HS-27A (cell line): ENCODE measurements at regions not wholly inside any gene's neighbourhood (a gene's known extent, or its start where the extent isn't known, plus 50 kb on each side); places are given as distances from the start of the nearest gene placed in this dataset.

Experiments used
- DNase-seq: peaks from one replicate; pipeline ENCODE4 v3.0.0-alpha.2; 2012; ENCODE audit warnings: low read depth, missing footprints

DNA sequence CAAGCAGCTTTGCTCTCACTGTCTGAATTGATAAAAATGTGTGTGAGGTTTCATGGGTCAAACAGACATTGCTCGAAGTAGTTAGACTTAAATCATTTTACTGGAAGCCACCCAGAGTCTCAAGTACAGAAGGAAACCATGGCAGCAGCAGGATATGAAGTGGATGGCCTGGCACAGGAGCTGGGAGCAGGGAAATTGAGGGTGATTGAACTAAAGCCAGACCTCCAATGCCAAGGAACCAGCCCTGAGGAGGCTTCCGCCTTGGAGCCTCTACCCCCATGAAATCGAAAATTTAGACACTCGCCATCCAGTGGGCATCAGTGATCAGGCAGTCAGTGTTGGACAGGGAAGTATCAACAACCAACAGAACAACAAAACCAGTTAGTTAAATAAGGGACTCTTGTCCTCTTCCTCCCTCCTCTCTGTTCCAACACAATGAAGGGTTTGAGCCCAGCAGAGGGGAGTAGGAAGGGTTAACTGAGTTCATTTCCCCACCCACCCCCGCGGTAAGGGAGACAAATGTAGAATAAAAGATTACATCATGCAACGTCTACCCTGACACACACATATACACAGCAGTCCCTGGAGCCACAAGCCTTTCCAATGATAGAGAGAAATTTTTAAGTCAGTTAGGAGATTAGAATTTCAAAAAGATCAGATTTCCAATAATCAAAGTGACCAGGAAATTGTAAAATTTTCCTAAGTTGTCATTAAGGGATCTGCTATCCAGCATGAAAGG is 156.3 kb downstream of the SLC16A9 start:
- DNase-seq: no peak

DNA sequence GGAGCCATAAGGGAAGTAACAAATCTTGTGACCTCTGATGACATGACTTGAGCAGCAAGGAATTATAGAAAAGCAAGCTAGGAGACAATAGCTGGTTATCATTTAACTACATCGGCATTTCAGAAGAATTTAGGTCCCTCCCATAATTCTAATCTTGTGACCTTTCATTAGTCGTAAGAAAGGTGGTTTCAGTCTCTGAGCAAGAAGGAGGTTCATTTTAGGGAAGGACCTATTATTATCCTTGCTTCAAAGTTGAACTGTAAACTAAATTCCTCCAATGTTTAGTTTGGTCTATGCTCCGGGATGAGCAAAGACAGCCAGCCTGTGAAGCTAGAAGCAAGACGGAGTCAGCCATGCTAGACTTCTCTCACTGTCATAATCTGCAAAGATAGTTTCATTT is 159.6 kb downstream of the SLC16A9 start:
- no peak for DNase-seq

DNA sequence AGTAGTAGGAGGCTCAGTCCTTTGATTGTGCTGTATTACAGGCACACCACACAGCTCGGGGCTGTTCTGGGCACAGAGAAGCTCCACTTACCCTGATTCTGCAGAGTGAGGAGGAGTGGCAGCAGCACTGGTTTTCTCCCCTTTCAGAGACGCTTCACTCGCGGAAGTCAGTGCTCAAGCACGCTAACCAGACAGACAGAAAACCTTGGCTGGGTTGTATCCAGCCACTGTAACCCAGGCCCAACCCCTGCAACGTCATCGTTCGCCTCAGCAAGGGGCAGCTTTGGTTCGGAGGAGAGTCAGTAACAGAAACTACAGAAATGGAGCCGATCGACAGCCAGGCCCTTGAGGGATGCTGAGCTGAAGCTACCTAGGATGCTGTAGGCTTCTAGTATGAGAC is 171.0 kb downstream of the SLC16A9 start:
- no peak for DNase-seq

DNA sequence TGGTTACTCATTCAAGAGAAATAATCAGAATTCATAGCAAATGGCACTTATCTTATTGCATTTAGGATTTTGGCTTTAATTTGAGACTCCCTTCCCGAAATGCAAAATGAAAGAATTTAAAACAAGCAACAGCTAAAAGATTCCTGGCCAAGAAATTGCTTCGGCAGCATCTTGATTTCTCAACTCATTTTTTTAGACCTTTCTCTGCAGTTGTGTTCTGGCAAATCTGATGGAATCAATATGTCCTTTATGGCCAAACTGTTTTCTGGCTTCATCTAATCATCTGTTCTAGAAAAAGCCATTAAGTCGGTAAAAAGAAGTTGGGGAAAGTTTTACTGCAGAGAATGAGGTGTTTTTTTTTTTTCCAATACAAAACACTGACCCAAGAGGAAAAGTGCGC is 172.1 kb downstream of the SLC16A9 start:
- no peak for DNase-seq

DNA sequence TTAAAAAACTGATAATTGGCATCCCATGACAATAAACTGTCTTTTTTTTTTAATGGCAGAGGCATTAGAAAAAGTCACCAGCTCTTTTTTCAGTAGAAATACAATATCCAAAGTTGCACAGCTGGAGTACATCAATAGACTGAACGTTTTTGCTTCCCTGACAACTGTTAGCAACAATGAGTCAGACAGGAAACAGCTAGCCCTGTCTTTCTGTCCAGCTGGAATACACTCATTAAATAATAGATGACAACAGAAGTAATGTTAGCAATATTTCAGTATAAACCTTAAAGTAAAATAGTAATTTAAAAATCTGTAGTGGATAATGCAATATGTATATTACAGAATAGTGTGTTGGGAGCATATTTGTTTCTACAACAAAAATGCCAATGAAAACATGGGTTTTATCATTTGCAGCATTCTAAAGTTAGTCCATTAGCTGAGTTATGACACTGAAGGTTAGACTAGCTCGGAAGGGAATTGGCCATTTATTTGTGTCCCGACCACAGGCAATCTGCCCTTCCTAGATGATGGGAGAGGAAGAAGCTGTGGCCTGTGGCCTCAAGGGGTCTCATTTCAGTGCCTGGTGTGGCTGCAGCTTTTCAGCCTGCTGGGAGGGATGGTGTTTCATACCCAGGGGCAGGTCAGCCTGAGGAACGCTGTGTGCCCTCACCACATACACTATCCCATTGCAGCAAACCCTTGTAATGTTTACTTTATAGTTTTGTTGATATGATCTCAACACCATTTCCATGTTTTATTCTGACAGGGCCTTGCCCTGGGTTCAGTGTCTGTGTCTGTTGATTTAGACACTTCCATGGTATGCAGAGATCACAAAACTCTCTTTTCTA is 173.3 kb downstream of the SLC16A9 start:
- no peak for DNase-seq

DNA sequence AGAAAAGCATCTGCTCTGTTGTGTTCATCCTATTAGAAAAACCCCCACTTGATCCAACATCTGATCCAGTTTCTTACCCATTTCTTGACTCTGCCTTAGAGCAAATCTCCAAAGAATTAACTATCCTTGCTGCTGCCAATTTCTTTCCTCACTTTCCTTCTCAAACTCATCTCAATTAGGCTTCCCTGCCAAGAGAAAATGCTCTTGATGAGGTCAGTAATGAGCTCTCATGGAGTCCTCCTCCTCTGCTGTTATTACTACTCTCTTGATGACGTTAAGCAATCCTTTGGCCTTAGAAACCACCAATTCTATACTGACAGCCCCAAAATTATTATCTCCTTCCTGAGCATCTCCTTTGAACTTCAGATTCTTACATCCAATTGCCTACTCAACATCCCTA is 162.0 kb upstream of the FAM13C start:
- DNase-seq: no peak

DNA sequence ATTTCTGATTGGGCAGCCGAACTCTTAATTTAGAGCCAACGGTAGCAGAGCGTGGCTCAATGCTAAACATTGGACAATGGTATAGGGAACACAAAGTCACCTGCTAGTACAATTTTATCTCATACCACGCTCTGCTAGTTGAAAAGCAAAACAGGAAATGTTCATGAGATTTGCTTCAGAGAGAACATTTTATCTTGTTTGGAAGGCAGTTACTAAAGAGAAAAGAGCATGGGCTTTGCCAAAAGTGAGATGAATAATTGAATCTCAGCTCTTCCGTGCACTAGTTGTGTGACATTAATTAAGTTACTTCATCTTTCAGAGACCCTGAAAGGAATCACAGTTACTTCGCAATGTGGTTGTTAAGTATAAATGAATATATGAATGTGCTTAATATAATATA is 161.5 kb upstream of the FAM13C start:
- DNase-seq: no peak

DNA sequence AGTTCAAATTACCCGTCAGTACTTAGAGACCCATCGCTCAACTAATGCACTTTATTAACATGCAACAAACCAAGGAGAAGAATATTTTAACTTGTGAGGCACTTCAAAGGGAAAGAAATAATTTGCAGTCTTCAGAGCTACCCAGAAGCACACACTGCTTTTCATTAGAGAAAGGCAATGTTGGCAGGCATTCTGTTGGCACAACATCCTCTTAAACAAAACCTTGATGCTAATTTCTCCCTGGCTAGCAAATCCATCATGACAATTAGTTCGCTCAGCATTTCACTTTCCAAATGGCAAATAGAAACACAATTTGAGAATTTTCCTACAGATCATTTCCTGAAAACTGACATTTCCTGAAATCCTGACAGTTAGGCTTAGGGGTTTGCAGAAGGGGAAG is 155.6 kb upstream of the FAM13C start:
- no peak for DNase-seq

DNA sequence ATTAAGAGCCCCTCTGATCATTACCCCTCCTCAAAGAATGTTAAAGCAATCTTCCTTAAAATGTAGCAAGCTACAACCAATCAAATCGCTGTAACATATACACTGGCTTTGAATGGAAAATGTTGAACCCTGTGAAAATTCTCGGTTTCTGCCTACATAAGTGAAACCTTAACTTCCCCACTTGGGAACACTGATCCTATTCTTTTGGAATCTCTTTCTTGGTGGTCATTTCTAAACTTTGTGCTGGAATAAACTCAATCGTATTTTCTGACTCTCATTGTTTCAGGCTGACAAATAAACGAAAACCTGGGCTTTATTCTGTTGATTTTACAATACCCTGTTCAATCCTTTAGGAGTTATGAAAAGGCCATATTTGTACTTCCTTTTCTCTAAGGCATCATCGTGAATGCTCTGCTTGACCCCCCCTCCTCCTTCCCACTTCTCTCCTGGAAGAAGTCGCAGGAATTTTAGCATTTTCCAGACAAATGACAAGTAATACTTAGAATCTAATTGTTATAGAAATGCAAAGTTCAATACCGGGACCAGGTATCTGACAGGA is 155.1 kb upstream of the FAM13C start:
- no peak for DNase-seq

DNA sequence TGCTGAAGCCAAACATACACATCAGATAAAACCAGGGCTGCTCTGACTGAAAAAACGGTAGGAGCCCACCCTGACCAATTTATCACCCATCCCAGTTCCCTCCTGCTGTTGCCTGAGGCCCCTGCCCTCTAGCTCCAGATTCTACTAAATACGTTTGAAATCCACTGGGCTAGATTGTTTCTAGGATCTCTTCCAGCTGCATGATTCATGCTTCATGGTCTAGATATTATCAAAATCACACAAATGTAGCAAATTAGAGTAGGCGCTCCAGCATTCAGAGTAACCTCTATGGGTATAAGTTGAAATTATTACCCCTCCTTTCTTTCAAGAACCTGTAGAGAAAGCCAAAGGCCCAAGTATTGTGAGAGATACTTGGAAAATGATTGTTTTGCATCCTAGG is 151.2 kb upstream of the FAM13C start:
- no peak for DNase-seq

DNA sequence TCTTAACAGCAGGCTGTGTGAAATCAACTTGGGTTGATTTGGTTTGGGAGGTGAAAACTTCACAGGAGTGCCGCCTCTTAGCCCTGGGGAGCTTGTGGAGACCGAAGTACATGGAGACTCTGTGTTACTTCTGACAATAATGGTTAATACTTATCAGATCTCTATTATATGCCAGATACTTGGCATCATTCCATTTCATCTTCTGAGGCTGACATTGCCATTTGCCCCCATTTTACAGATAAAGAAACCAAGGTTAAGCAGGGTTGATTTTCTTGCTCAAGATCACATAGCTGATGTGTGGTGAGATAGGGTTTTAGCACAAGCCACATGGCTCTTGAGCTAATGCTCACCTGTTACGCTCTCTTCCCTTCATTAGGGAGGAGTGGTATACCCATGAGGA is 150.6 kb upstream of the FAM13C start:
- no peak for DNase-seq

DNA sequence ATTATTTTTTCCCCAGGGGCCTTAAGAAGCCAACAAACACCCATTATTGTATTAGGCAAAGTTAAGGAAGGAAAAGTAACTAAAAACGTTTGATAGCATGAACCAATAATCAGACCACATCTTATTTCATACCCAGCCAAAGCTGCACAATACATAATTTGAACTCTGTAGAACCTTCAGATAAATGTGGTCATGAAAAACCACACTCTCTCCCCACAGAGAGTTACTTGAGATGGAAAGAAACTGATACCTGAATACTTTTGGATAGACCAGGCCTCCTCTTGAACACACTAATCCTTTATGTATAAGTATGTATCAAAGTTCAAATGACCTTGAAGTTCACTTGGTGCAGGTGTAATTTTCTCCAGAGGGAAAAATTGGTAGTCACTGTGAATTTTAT is 146.6 kb upstream of the FAM13C start:
- DNase-seq: no peak

DNA sequence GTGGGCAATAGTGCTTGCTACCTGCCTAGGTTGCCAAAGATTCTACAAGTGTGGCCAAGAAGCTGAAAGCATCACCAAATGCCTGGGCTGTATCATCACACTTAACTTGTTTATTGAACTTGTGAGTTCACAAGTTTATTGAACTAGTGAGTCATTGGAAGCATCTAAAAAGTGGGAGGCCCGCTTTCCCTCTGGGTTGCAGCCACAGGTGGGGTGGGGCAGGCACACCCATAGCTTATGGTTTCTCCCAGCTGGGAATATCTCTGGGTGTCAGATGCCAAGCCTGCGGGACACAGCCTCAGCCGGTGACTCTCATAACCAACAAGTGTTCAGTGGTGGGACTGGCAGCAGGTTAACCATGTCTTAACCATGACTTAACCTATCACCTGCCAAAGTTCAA is 145.9 kb upstream of the FAM13C start:
- DNase-seq: no peak

DNA sequence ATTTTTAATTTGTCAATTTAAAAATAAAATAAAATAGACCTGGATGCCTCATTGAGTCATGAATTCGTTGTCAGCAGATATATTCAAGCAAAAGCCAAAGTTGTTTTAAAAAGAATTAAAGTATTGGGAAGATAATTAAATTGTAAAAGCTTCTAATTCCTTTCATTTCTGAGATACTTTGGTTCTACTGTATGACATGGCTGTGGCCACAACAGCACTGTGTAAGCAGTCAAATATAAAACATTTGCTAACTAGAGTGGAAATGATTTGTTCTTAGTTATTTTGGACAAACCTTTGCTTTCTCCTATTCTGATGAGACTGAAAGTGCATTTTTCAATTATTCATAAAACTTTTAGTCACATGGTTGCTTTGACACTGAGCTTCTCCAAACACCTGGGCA is 143.6 kb upstream of the FAM13C start:
- no peak for DNase-seq

DNA sequence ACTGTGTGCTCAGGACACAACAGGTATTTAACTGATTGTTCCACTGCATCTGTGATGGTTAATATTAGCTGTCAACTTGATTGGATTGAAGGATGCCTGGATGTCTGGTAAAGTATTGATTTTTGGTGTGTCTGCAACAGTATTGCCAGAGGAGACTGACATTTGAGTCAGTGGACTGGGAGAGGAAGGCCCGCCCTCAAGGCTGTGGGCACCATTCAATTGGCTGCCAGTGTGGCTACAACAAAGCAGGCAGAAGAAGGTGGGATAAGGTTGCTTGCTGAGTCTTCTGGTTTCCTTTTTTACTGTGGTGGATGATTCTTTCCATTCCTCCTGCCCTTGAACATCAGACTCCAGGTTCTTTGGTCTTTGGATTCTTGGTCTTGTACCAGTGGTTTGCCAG is 137.1 kb upstream of the FAM13C start:
- DNase-seq: no peak

DNA sequence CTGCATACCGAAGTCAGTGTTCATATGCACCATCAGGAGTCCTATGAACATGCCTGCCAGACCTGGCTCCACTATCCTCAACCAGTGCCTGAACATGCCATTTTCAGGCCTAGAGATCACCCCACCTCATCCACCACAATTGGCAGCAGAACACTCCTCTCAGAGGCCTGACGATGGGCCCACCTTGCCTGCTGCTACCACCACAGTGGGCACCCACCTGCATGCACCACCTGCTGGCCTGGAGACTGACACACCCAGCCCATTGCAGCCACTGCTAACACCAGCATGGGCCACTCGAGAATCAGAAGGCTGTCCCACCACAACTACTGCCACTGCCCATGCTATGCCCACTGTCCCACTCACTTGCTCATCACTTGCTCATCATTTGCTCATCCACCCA is 130.7 kb upstream of the FAM13C start:
- DNase-seq: no peak

DNA sequence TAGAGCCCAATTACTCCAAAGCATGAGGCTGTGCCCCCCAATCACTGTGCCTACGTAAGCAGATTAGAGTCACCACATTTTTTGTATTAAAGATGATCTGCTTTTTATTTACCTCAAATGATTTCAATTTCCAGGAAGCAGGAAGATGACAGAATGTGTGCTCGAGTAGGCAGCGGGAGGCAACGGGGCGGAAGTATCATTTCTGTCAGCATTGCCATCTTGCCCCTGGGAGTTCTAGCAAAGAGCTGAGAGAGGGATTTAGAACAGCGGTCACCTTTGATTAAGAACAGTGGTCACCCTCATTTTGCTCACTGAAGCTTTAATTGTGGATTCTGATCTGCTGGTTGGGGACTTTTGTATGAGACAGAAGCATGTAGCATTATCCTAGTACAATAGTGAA is 117.1 kb upstream of the FAM13C start:
- DNase-seq: no peak

DNA sequence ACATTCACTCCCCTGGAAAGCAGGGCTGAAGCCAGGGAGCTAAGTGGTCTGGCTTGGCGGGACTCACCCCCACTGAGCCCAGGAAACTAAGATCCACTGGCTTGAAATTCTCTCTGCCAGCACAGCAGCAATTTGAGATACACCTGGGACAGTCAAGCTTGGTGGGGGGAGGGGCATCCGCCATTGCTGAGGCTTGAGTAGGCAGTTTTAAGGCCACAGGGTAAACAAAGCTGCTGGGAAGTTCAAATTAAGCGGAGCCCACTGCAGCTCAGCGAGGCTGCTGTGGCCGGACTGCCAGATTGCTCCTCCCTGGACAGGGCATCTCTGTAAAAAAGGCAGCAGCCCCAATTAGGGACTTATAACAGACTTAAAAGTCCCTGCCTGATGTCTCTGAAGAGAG is 108.2 kb upstream of the FAM13C start:
- no peak for DNase-seq

DNA sequence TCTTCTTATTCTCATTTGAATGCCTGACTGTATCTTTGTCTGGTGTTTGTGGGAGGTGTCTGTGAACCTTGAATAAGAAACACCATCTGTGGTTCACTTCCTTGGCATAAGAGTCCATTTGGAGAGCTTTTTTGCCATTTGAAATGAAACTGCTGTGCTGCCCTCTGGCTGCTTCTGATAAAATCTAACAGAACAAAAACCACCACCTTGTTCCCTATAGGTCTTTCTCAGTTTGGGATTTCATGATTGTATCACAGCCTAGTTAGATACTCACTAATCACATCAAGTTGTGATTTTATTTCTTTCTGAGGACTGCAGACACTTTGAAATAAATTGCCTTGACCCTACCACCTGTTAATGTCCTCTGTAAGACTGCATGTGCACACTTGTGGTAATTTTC is 102.7 kb upstream of the FAM13C start:
- DNase-seq: no peak

DNA sequence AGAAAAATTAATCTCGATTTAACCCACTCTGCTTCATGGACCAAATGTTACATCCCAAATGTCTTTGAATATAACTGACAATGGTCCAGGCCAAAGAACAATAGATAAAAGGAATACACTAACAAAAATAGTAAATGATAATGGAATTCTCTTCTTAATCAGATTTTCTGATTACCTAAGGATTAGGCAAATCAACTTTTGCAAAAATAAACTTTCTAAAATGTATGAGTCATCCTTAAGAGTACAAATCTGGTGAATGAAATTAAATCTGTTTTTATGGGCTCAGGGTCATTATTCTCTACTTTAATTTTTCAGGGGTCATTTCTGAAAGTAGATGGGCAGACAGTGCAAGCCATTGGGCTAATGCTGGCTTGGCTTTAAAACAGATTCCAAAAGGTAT is 102.1 kb upstream of the FAM13C start:
- DNase-seq: no peak

DNA sequence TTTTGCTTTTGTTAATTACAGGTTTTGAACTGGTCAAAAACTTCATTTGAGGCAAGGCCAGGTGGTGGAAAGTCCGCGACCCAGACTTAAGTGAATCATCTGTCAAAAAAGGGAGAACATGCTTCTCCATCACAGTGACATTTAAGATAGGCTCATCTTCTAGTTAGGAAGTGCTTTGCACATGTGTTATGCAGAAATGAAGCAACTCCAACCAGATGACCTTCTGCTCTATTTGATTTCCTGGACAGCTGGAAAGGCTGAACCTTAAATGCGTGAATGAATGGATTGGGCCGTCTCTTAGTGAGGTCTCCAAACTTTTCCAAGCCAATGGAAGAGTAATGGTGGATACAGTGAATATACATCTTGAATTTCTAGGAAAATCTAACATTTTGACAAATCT is 101.6 kb upstream of the FAM13C start:
- DNase-seq: no peak

DNA sequence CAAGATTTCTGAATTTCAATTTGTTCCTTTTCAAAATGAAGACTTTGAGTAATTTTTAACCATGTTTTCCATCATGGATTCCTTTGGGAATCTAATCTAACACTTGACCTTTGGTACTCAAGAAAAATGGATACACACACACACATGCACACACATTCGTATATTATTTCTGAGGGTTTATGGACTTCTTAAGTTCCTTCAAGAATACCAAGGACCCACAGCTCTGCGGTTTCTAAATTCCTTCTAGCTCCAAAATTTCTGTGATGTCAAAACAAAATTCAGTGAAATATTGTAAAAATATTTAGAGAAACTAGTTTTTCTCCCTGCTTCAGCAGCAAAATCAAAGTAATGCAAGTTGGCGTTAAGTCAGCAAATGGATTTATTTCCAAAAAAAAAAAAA is 98.3 kb upstream of the FAM13C start:
- DNase-seq: no peak

DNA sequence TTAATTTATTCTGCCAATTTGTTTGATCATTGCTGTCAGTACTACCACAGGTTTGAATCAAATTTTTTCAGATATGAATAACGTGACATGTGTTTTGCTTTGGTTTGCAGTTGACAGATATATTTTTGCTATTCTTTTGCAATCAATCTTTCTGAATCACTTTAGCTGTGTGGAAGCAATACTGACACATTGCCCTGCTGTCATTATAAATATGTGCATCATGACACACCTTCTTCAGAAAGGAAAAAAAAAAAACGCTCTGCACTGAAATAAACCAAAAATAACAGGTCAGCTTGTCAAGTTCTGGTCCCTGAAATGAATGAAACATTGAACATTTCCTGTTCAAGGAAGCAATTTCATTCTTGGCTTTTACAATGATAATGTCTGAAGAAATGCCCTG is 93.8 kb upstream of the FAM13C start:
- no peak for DNase-seq
